GM18951 (cell line): ENCODE measurements at regions not wholly inside any gene's neighbourhood (a gene's known extent, or its start where the extent isn't known, plus 50 kb on each side); places are given as distances from the start of the nearest gene placed in this dataset.
"Not testable (repeated sequence)": the region's sequence is repeated elsewhere in the genome, so short reads cannot be mapped to it uniquely, and the experiment has no call there.

Experiments used
- POLR2A ChIP-seq: IDR thresholded peaks from 4 replicates; pipeline ENCODE4 v1.6.1; 2011; ENCODE audit warnings: mild to moderate bottlenecking; ENCODE audit not compliant: insufficient read length, insufficient read depth; ENCODE audit errors: extremely low read depth
- in situ Hi-C: fragments of 300-500 bp; cut with MboI; formaldehyde crosslinking; loops from one replicate; pipeline ENCODE4 v1.12.0; 2022; ENCODE audit warnings: low sequenced_read_pairs, mixed read lengths, inconsistent platforms; ENCODE audit not compliant: unreplicated experiment

GRCh38 chr1:30012455-30013440, 710.6 kb downstream of the MATN1 start:
- TF ChIP-seq POLR2A: no peak
- in situ Hi-C loops: no loop called here

- TF ChIP-seq POLR2A: no peak
- in situ Hi-C loops: no loop called here
These were observed 711.4 kb downstream of the MATN1 start for GRCh38 chr1:30011970-30012369.

GRCh38 chr1:30010506-30011106, 712.8 kb downstream of the MATN1 start:
- in situ Hi-C loops: no loop called here
- TF ChIP-seq POLR2A: no peak

- TF ChIP-seq POLR2A: no peak
- in situ Hi-C loops: no loop called here
These were observed 713.7 kb downstream of the MATN1 start for GRCh38 chr1:30009720-30010119.

- in situ Hi-C loops: no loop called here
- TF ChIP-seq POLR2A: no peak
These were observed 714.3 kb downstream of the MATN1 start for GRCh38 chr1:30008998-30009657.

GRCh38 chr1:30008372-30008997, 714.9 kb downstream of the MATN1 start:
- TF ChIP-seq POLR2A: no peak
- in situ Hi-C loops: no loop called here

- in situ Hi-C loops: no loop called here
These were observed 717.3 kb downstream of the MATN1 start for GRCh38 chr1:30005972-30006619.

GRCh38 chr1:30001732-30002039, 721.7 kb downstream of the MATN1 start:
- no peak for TF ChIP-seq POLR2A
- in situ Hi-C loops: no loop called here

More at GRCh38 chr1:30005972-30006619, 717.3 kb downstream of the MATN1 start:
- no peak for TF ChIP-seq POLR2A

GRCh38 chr1:30001011-30001731, 722.2 kb downstream of the MATN1 start:
- TF ChIP-seq POLR2A: no peak
- in situ Hi-C loops: no loop called here

- in situ Hi-C loops: no loop called here
- no peak for TF ChIP-seq POLR2A
These were observed 723.1 kb downstream of the MATN1 start for GRCh38 chr1:30000266-30000665.

GRCh38 chr1:29999595-29999994, 723.8 kb downstream of the MATN1 start:
- TF ChIP-seq POLR2A: no peak

GRCh38 chr1:29998686-29999085, 724.7 kb downstream of the MATN1 start:
- in situ Hi-C loops: no loop called here
- TF ChIP-seq POLR2A: no peak

More at GRCh38 chr1:29999595-29999994, 723.8 kb downstream of the MATN1 start:
- in situ Hi-C loops: no loop called here

- in situ Hi-C loops: not testable (repeated sequence)
These were observed 725.6 kb downstream of the MATN1 start for GRCh38 chr1:29997818-29998217.
